DMS 273 (cell line): ENCODE measurements at regions not wholly inside any gene's neighbourhood (a gene's known extent, or its start where the extent isn't known, plus 50 kb on each side); places are given as distances from the start of the nearest gene placed in this dataset.
"Not testable (repeated sequence)": the region's sequence is repeated elsewhere in the genome, so short reads cannot be mapped to it uniquely, and the experiment has no call there.

Experiments used
- DNase-seq: peaks from one replicate; lab custom pipeline; 2025; ENCODE audit not compliant: unreplicated experiment; lab: John Stamatoyannopoulos, UW

GRCh38 chr11:112673401-112673800, 287.8 kb upstream of the NCAM1 start:
- DNase-seq, result not testable (repeated sequence)

- DNase-seq, result no peak
These were observed 276.1 kb upstream of the NCAM1 start for GRCh38 chr11:112685111-112685510.

GRCh38 chr11:112689851-112690250, 271.4 kb upstream of the NCAM1 start:
- DNase-seq, result no peak

- DNase-seq, result no peak
These were observed 267.4 kb upstream of the NCAM1 start for GRCh38 chr11:112693781-112694180.

- DNase-seq, result no peak
These were observed 267.0 kb upstream of the NCAM1 start for GRCh38 chr11:112694245-112694644.

GRCh38 chr11:112694813-112695212, 266.4 kb upstream of the NCAM1 start:
- DNase-seq, result peak; percentile 12

- DNase-seq, result no peak
These were observed 263.6 kb upstream of the NCAM1 start for GRCh38 chr11:112697391-112698178.

GRCh38 chr11:112705148-112705547, 256.1 kb upstream of the NCAM1 start:
- no peak for DNase-seq

- DNase-seq, result no peak
These were observed 254.4 kb upstream of the NCAM1 start for GRCh38 chr11:112706863-112707262.

- DNase-seq, result not testable (repeated sequence)
These were observed 246.9 kb upstream of the NCAM1 start for GRCh38 chr11:112714340-112714739.

GRCh38 chr11:112715056-112715455, 246.2 kb upstream of the NCAM1 start:
- DNase-seq, result no peak

- no peak for DNase-seq
These were observed 242.7 kb upstream of the NCAM1 start for GRCh38 chr11:112718483-112718882.

GRCh38 chr11:112719736-112720525, 241.3 kb upstream of the NCAM1 start:
- DNase-seq, result no peak

- no peak for DNase-seq
These were observed 239.1 kb upstream of the NCAM1 start for GRCh38 chr11:112722148-112722547.

- DNase-seq, result no peak
These were observed 238.3 kb upstream of the NCAM1 start for GRCh38 chr11:112722876-112723275.

- no peak for DNase-seq
These were observed 237.3 kb upstream of the NCAM1 start for GRCh38 chr11:112723676-112724495.

GRCh38 chr11:112724496-112724790, 236.8 kb upstream of the NCAM1 start:
- DNase-seq, result peak; percentile 22

- no peak for DNase-seq
These were observed 235.6 kb upstream of the NCAM1 start for GRCh38 chr11:112725636-112726035.

GRCh38 chr11:112727341-112727841, 233.8 kb upstream of the NCAM1 start:
- DNase-seq, result no peak

- DNase-seq, result no peak
These were observed 232.9 kb upstream of the NCAM1 start for GRCh38 chr11:112728288-112728687.

- DNase-seq, result no peak
These were observed 232.5 kb upstream of the NCAM1 start for GRCh38 chr11:112728716-112729115.
